Epithelial cell of esophagus (primary cell): ENCODE measurements at regions not wholly inside any gene's neighbourhood (a gene's known extent, or its start where the extent isn't known, plus 50 kb on each side); places are given as distances from the start of the nearest gene placed in this dataset.

Source experiments
- DNase-seq: peaks from one replicate; pipeline ENCODE4 v3.0.0; 2010; ENCODE audit warnings: low read depth
- H3K4me3 ChIP-seq: 2 replicates; pipeline ENCODE4 v1.5.1; 2011; ENCODE audit warnings: mild to moderate bottlenecking, low read length, control low read depth
- TF ChIP-seq, protein P1 (sequence below): IDR thresholded peaks from 2 replicates; pipeline ENCODE4 v1.5.1; 2011; ENCODE audit warnings: low read depth, mild to moderate bottlenecking, low read length, control low read depth, inconsistent platforms; ENCODE audit not compliant: insufficient read depth; ENCODE audit errors: missing control alignments

DNA sequence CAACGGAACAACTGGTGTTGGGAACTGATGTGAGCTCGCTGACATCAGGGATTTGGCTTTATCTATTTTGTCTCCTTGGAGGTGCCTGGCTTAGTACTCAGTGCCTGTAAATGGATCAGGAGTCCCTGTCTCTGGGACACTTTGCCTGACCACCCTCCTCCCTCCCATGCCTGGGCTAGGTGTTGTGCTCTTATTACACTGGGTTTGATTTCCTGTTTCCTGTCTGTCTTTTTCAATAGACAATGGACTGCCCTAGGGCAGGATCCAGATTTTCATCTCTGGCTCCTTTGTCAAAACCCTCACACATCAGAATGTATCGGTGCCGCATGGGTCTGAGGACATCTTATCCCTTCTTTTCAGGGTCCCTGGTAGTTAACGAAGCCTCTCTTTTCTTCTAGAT, 223.6 kb upstream of the ASIC2 start:
- TF ChIP-seq, protein P1, sequence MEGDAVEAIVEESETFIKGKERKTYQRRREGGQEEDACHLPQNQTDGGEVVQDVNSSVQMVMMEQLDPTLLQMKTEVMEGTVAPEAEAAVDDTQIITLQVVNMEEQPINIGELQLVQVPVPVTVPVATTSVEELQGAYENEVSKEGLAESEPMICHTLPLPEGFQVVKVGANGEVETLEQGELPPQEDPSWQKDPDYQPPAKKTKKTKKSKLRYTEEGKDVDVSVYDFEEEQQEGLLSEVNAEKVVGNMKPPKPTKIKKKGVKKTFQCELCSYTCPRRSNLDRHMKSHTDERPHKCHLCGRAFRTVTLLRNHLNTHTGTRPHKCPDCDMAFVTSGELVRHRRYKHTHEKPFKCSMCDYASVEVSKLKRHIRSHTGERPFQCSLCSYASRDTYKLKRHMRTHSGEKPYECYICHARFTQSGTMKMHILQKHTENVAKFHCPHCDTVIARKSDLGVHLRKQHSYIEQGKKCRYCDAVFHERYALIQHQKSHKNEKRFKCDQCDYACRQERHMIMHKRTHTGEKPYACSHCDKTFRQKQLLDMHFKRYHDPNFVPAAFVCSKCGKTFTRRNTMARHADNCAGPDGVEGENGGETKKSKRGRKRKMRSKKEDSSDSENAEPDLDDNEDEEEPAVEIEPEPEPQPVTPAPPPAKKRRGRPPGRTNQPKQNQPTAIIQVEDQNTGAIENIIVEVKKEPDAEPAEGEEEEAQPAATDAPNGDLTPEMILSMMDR: no peak
- H3K4me3 ChIP-seq: no peak overlapping the region
- DNase-seq: no peak

DNA sequence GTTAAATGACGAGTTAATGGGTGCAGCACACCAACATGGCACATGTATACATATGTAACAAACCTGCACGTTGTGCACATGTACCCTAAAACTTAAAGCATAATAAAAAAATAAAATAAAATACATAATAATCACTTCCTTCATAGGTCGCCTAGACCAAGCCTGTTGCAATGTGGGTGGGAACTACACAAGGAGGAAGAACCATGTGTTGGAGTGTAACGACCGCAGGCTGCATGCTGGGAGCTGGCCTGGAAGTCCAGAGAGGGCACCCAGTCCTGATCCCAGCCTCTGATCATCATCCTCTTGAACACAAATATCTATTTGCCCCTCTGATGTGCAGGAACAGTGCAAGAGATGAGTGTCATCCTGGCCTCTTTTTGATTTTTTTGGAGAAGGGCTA, 224.7 kb upstream of the ASIC2 start:
- TF ChIP-seq, protein P1: no peak

DNA sequence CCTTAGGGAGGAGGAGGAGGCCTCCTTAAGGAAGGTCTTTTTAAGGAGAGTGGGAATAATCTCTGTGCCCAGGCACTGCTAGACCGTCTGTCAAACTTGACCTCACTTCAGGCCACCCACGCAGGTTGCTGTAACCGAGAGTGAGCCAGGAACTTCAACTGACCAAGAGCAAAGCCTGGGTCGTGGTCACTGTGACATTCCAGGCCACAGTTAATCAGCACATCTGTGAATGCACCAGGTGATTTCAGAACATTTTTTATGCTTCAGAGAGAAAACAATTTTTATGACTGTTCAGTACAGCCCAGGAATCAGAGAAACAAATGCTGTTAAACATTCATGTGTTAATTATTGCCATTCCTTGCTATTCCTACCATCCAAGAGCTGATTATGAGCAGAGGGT, 226.6 kb upstream of the ASIC2 start:
- DNase-seq: no peak
- H3K4me3 ChIP-seq: no peak overlapping the region
- TF ChIP-seq, protein P1: no peak

More for the DNA sequence above, 224.7 kb upstream of the ASIC2 start:
- H3K4me3 ChIP-seq: no peak overlapping the region
- no peak for DNase-seq

DNA sequence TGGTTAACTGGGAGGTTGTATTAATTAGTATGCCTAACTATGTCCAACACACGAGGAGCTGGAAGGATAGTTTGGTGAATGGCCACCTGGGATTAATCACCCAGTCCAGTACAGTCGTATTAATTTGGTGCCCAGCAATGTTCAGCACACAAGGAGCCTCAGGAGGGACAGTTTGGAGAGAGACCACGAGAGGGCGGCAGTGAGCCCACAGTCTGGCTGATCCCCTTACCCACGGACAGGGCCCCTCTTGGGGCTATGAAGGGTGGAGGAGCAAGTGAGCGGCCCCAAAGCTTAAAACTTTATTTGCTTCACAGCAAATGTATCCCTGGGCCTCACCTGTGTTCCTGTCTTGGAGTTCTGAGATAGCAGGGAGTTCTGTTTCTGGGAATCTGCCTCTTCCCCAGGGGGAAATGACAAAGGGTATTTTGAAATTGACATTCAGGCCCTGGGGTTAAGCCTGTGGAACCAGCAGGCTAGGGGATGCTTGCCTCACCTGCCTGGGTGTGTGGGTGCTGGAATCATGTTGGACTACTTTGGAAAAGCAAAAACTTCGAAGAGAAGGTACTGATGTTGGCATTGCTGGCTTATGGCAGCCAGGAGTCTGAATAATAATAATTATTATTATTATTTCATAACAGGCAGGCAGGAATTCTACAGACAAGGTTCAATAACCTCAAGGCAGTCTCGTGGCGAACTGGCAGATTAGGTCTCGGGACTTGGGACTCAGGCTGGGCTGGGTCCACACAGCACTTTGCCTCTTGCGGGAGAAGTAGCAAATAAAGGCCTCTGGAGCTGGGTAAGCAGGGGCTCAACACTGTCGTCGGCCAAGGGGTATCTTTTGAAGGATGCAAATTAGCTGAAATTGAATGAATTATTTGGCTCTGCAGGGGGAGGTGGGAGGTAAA, 227.6 kb upstream of the ASIC2 start:
- DNase-seq: peak; percentile 2
- TF ChIP-seq, protein P1: peak; percentile 24
- no peak overlapping the region for H3K4me3 ChIP-seq

DNA sequence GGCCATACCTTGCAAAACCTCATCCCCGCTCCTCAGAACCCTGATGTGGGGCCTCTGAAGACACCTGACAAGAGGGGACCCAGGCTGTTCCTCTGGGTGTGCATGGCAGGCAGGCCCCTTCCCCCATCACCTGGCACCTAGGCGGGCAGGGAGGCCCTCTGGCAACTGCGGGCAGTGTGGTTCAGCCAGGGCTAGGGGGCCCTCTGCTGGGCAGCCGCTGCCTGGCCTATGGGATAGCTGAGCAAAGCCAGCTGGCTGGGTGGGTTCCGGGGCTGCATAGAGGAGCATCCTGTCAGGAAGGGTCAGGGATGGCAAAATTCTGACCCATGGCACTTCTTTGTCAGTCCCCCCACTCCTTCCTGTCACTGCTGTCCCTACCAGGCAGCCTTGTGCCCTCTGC, 228.7 kb upstream of the ASIC2 start:
- no peak for DNase-seq
- H3K4me3 ChIP-seq: no peak overlapping the region
- TF ChIP-seq, protein P1: no peak

DNA sequence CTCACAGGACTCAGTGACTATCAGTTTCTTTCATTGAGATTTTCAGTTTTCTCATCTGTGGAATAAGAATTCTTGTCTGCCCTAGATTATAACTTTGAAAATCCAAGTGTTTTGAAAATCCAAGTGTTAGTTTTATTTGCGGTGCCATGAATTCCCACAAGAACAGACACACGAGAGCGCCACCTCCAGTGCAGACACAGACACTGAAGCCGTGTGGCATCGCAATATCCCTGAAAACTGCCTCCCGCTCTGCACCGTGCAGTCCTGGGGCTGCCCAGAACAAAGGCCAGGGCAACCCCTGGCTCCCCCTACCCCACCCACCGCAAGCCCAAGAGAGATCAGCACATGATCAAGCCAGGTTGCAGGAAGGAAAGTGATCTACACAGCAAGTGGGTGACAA, 229.5 kb upstream of the ASIC2 start:
- TF ChIP-seq, protein P1: no peak
- no peak overlapping the region for H3K4me3 ChIP-seq
- DNase-seq: no peak

DNA sequence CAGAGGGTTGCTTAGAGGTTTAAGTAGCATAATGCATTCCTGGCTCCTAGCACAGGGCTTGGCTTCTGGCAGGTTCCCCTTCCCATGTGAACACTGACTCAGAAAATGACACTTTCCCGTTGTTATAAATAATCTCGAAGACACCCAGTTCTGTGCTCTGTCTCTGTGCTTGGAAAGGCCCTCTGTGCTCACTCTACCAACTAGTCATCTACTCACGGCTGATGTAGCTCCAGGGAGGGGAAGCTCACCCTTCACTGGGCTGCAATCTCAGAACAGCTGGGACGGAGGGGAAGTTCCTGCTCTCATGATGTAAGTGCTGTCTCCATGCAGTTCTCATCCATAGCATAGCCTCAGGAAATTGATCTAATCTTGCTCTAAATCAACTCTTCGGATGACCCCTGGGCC, 230.5 kb upstream of the ASIC2 start:
- DNase-seq: no peak
- TF ChIP-seq, protein P1: no peak
- no peak overlapping the region for H3K4me3 ChIP-seq
